Body of pancreas (tissue), 4 donors: ENCODE measurements at regions not wholly inside any gene's neighbourhood (a gene's known extent, or its start where the extent isn't known, plus 50 kb on each side); places are given as distances from the start of the nearest gene placed in this dataset.
"Not testable (repeated sequence)": the region's sequence is repeated elsewhere in the genome, so short reads cannot be mapped to it uniquely, and the experiment has no call there.

ENCODE experiments used
- ATAC-seq: fragments of 150-250 bp; one replicate; pipeline ENCODE4 v1.9.1; 2016
- DNase-seq, 4 donors: peaks; one replicate each; pipeline ENCODE4 v3.0.0-alpha.2; 2019
- H3K27ac ChIP-seq, 4 donors: fragments of 200-600 bp; sonication (generic); 1 replicate in 3 of 4; 2 replicates in 1 of 4; pipeline versions ENCODE4 v1.5.1 to v1.6.1; 2016 to 2019; ENCODE audit warnings: mild to moderate bottlenecking in 1 of 4, mixed read lengths in 1 of 4, moderate library complexity in 1 of 4
- H3K27me3 ChIP-seq, 2 donors: fragments of 200-600 bp; sonication (generic); one replicate each; pipeline ENCODE4 v1.6.0; 2016; ENCODE audit warnings: mild to moderate bottlenecking in 1 of 2
- H3K36me3 ChIP-seq, 2 donors: fragments of 200-600 bp; sonication (generic); replicated peaks in 1 of 2; 2 replicates each; pipeline ENCODE4 v1.5.1; 2016; ENCODE audit warnings: low read depth in 2 of 2; ENCODE audit not compliant: insufficient read depth in 1 of 2
- H3K4me1 ChIP-seq: fragments of 200-600 bp; sonication (generic); one replicate; pipeline ENCODE4 v1.6.0; 2016
- H3K4me3 ChIP-seq, 2 donors: fragments of 200-600 bp; sonication (generic); 1 replicate in 1 of 2; 2 replicates in 1 of 2; pipeline ENCODE4 v1.5.1; 2016 to 2019
- H3K9me3 ChIP-seq, 3 donors: fragments of 200-600 bp; sonication (generic); 1 replicate in 2 of 3; 2 replicates in 1 of 3; pipeline ENCODE4 v1.5.1; 2016
- POLR2A ChIP-seq, 3 donors: fragments of 450-650 bp; IDR thresholded peaks; one replicate each; pipeline ENCODE4 v1.6.1; 2016; ENCODE audit warnings: antibody characterized with exemption in 3 of 3, mild to moderate bottlenecking in 2 of 3
- WGBS, 2 donors: methylation state at CpG; one replicate each; pipeline ENCODE4 v1.1.5; 2017; 5-methylcytosine and 5-hydroxymethylcytosine counted together
- intact Hi-C: fragments of 100-400 bp; cut with DNase I; formaldehyde crosslinking; loops from one replicate; pipeline ENCODE4 v1.15.1; 2023
- TF ChIP-seq, protein P1 (sequence below), 7 experiments: fragments of 450-650 bp in 4 of 7; fragments of 200-600 bp in 3 of 7; sonication (generic) in 3 of 7; IDR thresholded peaks; one replicate each; pipeline ENCODE4 v1.5.1; 2016 to 2019; ENCODE audit warnings: antibody characterized with exemption in 7 of 7

DNA sequence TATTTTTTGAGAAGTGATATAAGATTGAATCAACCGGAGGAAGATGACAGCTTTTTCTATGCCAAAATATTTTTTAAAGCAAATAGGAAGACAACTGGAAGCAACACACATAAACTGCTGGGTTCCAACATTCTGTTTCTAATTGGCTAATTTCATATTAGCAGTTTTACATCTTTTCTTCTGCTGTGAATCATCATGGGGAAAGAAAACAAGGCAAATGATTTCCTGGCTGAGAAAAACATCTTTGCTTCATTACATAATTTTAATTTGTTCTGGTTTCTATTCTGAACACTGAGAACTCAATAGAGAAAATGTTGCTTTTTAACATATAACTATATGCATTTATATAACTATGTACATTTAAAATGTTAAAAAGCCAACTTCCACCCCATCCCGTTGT is 2518.5 kb downstream of the ARAP2 start:
- intact Hi-C loops = no loop called here
- ATAC-seq = no peak
- no peaks in the 10 kb centered on the region for H3K36me3 ChIP-seq
- H3K4me1 ChIP-seq = no peaks in the 10 kb centered on the region
- H3K27ac ChIP-seq = no peak overlapping the region
- no peaks in the 10 kb centered on the region for H3K9me3 ChIP-seq
- 48% methylated on average over 2 of the region's 2 CpGs for WGBS, 2 donors
- DNase-seq = no peak
- no peaks in the 10 kb centered on the region for H3K27me3 ChIP-seq
- H3K4me3 ChIP-seq = no peak overlapping the region
- TF ChIP-seq, protein P1, sequence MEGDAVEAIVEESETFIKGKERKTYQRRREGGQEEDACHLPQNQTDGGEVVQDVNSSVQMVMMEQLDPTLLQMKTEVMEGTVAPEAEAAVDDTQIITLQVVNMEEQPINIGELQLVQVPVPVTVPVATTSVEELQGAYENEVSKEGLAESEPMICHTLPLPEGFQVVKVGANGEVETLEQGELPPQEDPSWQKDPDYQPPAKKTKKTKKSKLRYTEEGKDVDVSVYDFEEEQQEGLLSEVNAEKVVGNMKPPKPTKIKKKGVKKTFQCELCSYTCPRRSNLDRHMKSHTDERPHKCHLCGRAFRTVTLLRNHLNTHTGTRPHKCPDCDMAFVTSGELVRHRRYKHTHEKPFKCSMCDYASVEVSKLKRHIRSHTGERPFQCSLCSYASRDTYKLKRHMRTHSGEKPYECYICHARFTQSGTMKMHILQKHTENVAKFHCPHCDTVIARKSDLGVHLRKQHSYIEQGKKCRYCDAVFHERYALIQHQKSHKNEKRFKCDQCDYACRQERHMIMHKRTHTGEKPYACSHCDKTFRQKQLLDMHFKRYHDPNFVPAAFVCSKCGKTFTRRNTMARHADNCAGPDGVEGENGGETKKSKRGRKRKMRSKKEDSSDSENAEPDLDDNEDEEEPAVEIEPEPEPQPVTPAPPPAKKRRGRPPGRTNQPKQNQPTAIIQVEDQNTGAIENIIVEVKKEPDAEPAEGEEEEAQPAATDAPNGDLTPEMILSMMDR (IDR thresholded peaks at IDR 0.05) = no peak
- TF ChIP-seq POLR2A (IDR thresholded peaks at IDR 0.05) = no peak

DNA sequence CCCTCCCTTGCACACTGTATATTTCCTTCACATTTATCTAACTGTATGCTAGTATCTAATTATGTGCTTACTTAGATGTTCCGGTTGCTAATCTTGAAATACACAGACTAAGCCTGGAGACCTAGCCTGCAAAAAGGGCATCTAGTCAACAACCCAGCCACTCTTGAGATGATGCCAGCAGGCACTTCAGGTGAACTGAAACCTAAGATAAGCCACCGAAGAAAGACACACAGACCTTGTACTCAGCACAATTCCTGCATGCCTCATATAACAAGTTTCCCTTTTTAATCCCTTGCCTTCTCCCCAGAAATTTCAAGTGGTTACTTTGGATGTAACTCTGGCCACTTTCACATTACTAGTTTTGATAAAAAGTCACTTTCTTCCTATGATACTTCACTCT is 2506.6 kb downstream of the ARAP2 start:
- Histone ChIP-seq H3K4me3 (no peak overlapping the region), H3K9me3 (no peaks in the 10 kb centered on the region), H3K36me3 (no peaks in the 10 kb centered on the region), H3K27ac (no peak overlapping the region), H3K27me3 (no peaks in the 10 kb centered on the region), H3K4me1 (no peaks in the 10 kb centered on the region)
- ATAC-seq (no peak), DNase-seq (no peak)
- WGBS, 2 donors = 48 to 54% methylated on average over 2 of the region's 2 CpGs
- TF ChIP-seq, protein P1 (IDR thresholded peaks at IDR 0.05) = no peak
- TF ChIP-seq POLR2A (IDR thresholded peaks at IDR 0.05) = no peak
- intact Hi-C loops = no loop called here

DNA sequence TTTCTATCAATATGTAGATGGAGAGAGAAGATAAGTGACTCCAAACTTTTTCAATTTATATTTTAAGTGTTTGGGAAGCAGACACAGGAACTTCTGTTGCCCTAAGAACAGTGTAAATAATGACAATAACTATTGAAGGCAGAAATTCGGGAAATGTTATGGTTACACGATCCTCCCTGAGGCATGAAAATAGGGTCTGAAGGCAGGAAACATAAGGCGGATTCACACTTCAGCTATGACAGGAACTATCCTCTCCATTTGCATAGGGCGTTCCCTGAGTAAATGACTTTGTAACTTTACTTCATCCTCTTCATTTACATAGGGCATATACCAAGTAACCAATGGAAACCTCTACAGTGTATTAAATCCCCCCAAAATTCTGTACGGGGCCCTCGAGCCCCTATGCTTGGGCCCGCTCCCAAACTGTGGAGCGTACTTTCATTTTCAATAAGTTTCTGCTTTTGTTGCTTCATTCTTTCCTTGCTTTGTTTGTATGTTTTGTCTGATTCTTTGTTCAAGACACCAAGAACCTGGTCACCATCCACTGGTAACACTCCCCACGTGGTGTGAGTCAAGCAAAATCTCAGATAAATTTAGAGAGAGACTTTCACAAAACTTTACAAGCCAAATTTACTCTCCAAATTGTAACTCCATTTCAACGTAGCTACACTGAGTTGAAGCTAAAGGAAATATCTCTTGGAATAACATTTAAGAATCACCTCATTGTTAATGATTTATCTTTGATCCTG is 2504.3 kb downstream of the ARAP2 start:
- intact Hi-C loops = no loop called here
- Histone ChIP-seq H3K9me3 (no peaks in the 10 kb centered on the region), H3K36me3 (no peaks in the 10 kb centered on the region), H3K4me1 (no peaks in the 10 kb centered on the region), H3K27me3 (no peaks in the 10 kb centered on the region), H3K27ac (no peak overlapping the region), H3K4me3 (no peak overlapping the region)
- ATAC-seq = no peak
- 57 to 64% methylated on average over 10 of the region's 10 CpGs for WGBS, 2 donors
- TF ChIP-seq, protein P1 (IDR thresholded peaks at IDR 0.05) = no peak
- no peak for TF ChIP-seq POLR2A (IDR thresholded peaks at IDR 0.05)
- DNase-seq = no peak

DNA sequence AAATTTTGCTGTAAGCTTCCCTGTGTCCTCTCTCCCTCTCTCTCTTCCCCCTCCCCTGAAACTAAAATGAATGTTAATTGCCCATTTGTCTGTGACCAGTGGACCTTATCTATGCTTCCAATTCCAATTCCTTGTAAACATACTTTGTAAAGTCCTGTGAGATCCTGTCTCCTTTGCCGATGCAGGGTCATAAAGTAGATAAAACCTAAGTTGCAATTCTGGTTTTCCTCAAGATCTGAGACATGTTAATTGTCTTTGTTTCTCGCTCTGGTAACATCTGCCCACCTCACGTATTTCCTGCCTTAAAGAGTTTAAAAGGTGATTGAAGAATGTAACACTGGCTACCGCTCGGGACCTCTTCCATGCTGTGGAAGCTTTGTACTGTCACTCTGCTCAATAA is 2503.4 kb downstream of the ARAP2 start:
- H3K27me3 ChIP-seq, H3K36me3 ChIP-seq, H3K27ac ChIP-seq, intact Hi-C loops, ATAC-seq, H3K9me3 ChIP-seq, H3K4me3 ChIP-seq, DNase-seq, H3K4me1 ChIP-seq: not testable (repeated sequence)
- 27 to 37% methylated on average over 5 of the region's 5 CpGs for WGBS, 2 donors

DNA sequence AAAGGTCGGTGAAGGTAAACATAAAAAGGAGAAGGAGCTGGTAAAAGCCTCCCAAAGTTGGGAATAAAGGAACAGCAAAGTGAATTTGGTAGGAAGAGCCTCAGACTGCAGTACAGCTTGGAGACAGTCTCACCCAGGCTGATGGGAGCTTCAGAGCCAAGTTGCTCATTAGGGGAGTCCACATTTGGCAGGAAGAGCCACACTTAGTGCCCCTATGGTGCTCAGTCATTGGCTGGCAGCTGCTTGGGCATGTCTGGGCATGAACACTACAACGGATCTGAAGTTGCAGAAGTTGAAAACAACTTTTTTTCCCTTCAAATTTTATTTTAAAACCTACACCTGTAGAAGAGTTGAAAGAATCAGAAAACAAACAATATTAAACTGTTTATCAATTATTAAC is 2497.3 kb downstream of the ARAP2 start:
- WGBS, 2 donors = 30 to 36% methylated on average over 2 of the region's 2 CpGs

More for the DNA sequence above, 2497.3 kb downstream of the ARAP2 start:
- no peak overlapping the region for H3K4me3 ChIP-seq
- intact Hi-C loops = no loop called here
- no peak for TF ChIP-seq POLR2A (IDR thresholded peaks at IDR 0.05)
- TF ChIP-seq, protein P1 (IDR thresholded peaks at IDR 0.05) = no peak
- H3K4me1 ChIP-seq = no peaks in the 10 kb centered on the region
- H3K27me3 ChIP-seq = no peaks in the 10 kb centered on the region
- H3K27ac ChIP-seq = no peak overlapping the region
- H3K9me3 ChIP-seq = no peaks in the 10 kb centered on the region
- no peak for DNase-seq
- ATAC-seq = no peak
- no peaks in the 10 kb centered on the region for H3K36me3 ChIP-seq
